IMR-90 (cell line): ENCODE measurements at regions not wholly inside any gene's neighbourhood (a gene's known extent, or its start where the extent isn't known, plus 50 kb on each side); places are given as distances from the start of the nearest gene placed in this dataset.

Experiments used
- BHLHE40 ChIP-seq: fragments of 150-350 bp; IDR thresholded peaks from 2 replicates; pipeline ENCODE4 v1.6.1; 2016; ENCODE audit warnings: mild to moderate bottlenecking, low read depth, low read length
- CEBPB ChIP-seq: IDR thresholded peaks from 2 replicates; pipeline ENCODE4 v1.6.1; 2012; ENCODE audit warnings: low read depth, low read length, improper control_type of control experiment
- CHD1 ChIP-seq: IDR thresholded peaks from 2 replicates; pipeline ENCODE4 v1.6.1; 2012; ENCODE audit warnings: low read depth, low read length, improper control_type of control experiment
- MAFK ChIP-seq: IDR thresholded peaks from 2 replicates; pipeline ENCODE4 v1.6.1; 2012; ENCODE audit warnings: low read depth, low read length, improper control_type of control experiment
- MAZ ChIP-seq: IDR thresholded peaks from 2 replicates; pipeline ENCODE4 v1.6.1; 2012; ENCODE audit warnings: low read depth, mild to moderate bottlenecking, low read length, improper control_type of control experiment, moderate library complexity, borderline replicate concordance
- POLR2A ChIP-seq: IDR thresholded peaks from 2 replicates; pipeline ENCODE4 v1.6.1; 2012; ENCODE audit warnings: mild to moderate bottlenecking, low read depth, low read length
- RAD21 ChIP-seq: IDR thresholded peaks from 2 replicates; pipeline ENCODE4 v1.6.1; 2012; ENCODE audit warnings: low read length, improper control_type of control experiment
- RCOR1 ChIP-seq: IDR thresholded peaks from 2 replicates; pipeline ENCODE4 v1.6.1; 2012; ENCODE audit warnings: mild to moderate bottlenecking, low read length, improper control_type of control experiment; ENCODE audit not compliant: insufficient replicate concordance
- RFX5 ChIP-seq: IDR thresholded peaks from 2 replicates; pipeline ENCODE4 v1.8.0; 2012; ENCODE audit warnings: low read depth, mild to moderate bottlenecking, low read length, moderate library complexity
- SMC3 ChIP-seq: fragments of 150-350 bp; IDR thresholded peaks from 2 replicates; pipeline ENCODE4 v1.6.1; 2016; ENCODE audit warnings: low read depth, mild to moderate bottlenecking, antibody characterized with exemption, low read length, moderate library complexity
- TF ChIP-seq, protein P1 (sequence below): conservative IDR thresholded peaks from 2 replicates; pipeline ENCODE4 v1.5.1; 2012; ENCODE audit warnings: mild to moderate bottlenecking, low read depth, low read length, improper control_type of control experiment

DNA sequence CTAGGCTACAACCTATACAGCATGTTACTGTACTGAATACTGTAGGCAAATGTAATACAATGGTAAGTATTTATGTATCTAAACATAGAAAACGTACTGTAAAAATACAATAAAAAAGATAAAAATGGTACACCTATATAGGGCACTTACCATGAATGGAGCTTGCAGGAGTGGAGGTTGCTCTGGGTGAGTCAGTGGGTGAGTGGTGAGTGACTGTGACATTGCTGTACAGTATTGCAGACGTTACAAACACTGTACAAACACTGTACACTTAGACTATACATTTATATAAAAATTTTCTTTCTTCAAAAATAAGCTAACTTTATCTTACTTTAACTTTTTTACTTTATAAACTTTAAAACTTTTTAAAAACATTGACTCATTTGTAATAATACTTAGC, 190.3 kb upstream of the NR3C2 start:
- TF ChIP-seq, protein P1, sequence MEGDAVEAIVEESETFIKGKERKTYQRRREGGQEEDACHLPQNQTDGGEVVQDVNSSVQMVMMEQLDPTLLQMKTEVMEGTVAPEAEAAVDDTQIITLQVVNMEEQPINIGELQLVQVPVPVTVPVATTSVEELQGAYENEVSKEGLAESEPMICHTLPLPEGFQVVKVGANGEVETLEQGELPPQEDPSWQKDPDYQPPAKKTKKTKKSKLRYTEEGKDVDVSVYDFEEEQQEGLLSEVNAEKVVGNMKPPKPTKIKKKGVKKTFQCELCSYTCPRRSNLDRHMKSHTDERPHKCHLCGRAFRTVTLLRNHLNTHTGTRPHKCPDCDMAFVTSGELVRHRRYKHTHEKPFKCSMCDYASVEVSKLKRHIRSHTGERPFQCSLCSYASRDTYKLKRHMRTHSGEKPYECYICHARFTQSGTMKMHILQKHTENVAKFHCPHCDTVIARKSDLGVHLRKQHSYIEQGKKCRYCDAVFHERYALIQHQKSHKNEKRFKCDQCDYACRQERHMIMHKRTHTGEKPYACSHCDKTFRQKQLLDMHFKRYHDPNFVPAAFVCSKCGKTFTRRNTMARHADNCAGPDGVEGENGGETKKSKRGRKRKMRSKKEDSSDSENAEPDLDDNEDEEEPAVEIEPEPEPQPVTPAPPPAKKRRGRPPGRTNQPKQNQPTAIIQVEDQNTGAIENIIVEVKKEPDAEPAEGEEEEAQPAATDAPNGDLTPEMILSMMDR = no peak
- TF ChIP-seq RAD21 (no peak), RCOR1 (no peak), BHLHE40 (no peak), POLR2A (no peak), CHD1 (no peak), SMC3 (no peak), MAFK (no peak), RFX5 (no peak), MAZ (no peak), CEBPB (no peak)
